IMR-90 (cell line): ENCODE measurements at regions not wholly inside any gene's neighbourhood (a gene's known extent, or its start where the extent isn't known, plus 50 kb on each side); places are given as distances from the start of the nearest gene placed in this dataset.

Source experiments
- ATAC-seq: fragments of 200-7000 bp; cut with Tn5 transposase; 2 replicates; pipeline ENCODE4 v1.9.1; 2020; ENCODE audit warnings: low read depth, mild to moderate bottlenecking, moderate library complexity
- BruUV-seq: library from RNA; stranded (reverse); fragments of 400-500 nt; replicated peaks from 2 replicates; lab custom pipeline; 2021; lab: Mats Ljungman, UMichigan
- CTCF ChIA-PET: fragments of 300-600 bp; formaldehyde crosslinking; extraction: SDS; loops from one replicate; lab custom pipeline; 2021; ENCODE audit warnings: antibody characterized with exemption; lab: Yijun Ruan, JAX
- POLR2A ChIA-PET: fragments of 300-600 bp; sonication (Branson Sonifier 250); formaldehyde crosslinking; loops from one replicate; lab custom pipeline; 2022; ENCODE audit warnings: antibody characterized with exemption; ENCODE audit not compliant: unreplicated experiment; lab: Charles Lee
- DNase-seq: peaks from one replicate; pipeline ENCODE4 v3.0.0; 2013
- H2AFZ ChIP-seq: replicated peaks from 2 replicates; pipeline ENCODE3; 2013; ENCODE audit warnings: low read length, mild to moderate bottlenecking; ENCODE audit not compliant: poor library complexity
- H2AK5ac ChIP-seq: 2 replicates; pipeline ENCODE4 v1.6.1; 2013; ENCODE audit warnings: low read depth, low read length, inconsistent platforms
- H2AK9ac ChIP-seq: replicated peaks from 2 replicates; pipeline ENCODE3; 2013; ENCODE audit warnings: mild to moderate bottlenecking, low read depth, low read length, moderate library complexity; ENCODE audit not compliant: poor library complexity
- H2BK120ac ChIP-seq: 2 replicates; pipeline ENCODE4 v1.6.1; 2013; ENCODE audit warnings: low read depth, low read length, inconsistent platforms
- H2BK15ac ChIP-seq: 3 replicates; pipeline ENCODE4 v1.6.1; 2013; ENCODE audit warnings: low read depth, low read length, inconsistent platforms
- H2BK20ac ChIP-seq: 2 replicates; pipeline ENCODE4 v1.6.1; 2013; ENCODE audit warnings: low read depth, mild to moderate bottlenecking, inconsistent platforms, low read length, moderate library complexity
- H2BK5ac ChIP-seq: 2 replicates; pipeline ENCODE4 v1.6.1; 2013; ENCODE audit warnings: mild to moderate bottlenecking, low read depth, low read length, inconsistent platforms; ENCODE audit not compliant: poor library complexity, severe bottlenecking
- H3K14ac ChIP-seq: replicated peaks from 2 replicates; pipeline ENCODE4 v1.6.1; 2013; ENCODE audit warnings: low read depth, low read length, inconsistent platforms
- H3K18ac ChIP-seq: 2 replicates; pipeline ENCODE4 v1.6.1; 2013; ENCODE audit warnings: low read depth, low read length, control low read depth
- H3K23ac ChIP-seq: 2 replicates; pipeline ENCODE4 v1.6.1; 2013; ENCODE audit warnings: low read depth, low read length, inconsistent platforms
- H3K27ac ChIP-seq: 2 replicates; pipeline ENCODE4 v1.5.1; 2013; ENCODE audit warnings: mild to moderate bottlenecking, control low read depth, low read length; ENCODE audit not compliant: insufficient read depth
- H3K27me3 ChIP-seq: 2 replicates; pipeline ENCODE4 v1.6.1; 2013; ENCODE audit warnings: low read length; ENCODE audit not compliant: control insufficient read depth, insufficient read depth
- H3K36me3 ChIP-seq: 2 replicates; pipeline ENCODE4 v1.6.1; 2013; ENCODE audit warnings: low read length, mixed read lengths; ENCODE audit not compliant: control insufficient read depth, insufficient read depth
- H3K4ac ChIP-seq: 2 replicates; pipeline ENCODE4 v1.6.1; 2013; ENCODE audit warnings: low read depth, low read length, inconsistent platforms
- H3K4me1 ChIP-seq: 2 replicates; pipeline ENCODE4 v1.6.1; 2013; ENCODE audit warnings: low read length, mixed read lengths; ENCODE audit not compliant: control insufficient read depth, insufficient read depth
- H3K4me2 ChIP-seq: 2 replicates; pipeline ENCODE4 v1.6.1; 2013; ENCODE audit warnings: low read depth, mild to moderate bottlenecking, control low read depth, low read length, moderate library complexity
- H3K4me3 ChIP-seq: 2 replicates; pipeline ENCODE4 v1.5.1; 2013; ENCODE audit warnings: low read depth, mild to moderate bottlenecking, control low read depth, low read length, moderate library complexity; ENCODE audit not compliant: insufficient read depth
- H3K56ac ChIP-seq: 2 replicates; pipeline ENCODE4 v1.6.1; 2013; ENCODE audit warnings: low read length, inconsistent platforms; ENCODE audit not compliant: insufficient read depth; ENCODE audit errors: extremely low read depth
- H3K79me1 ChIP-seq, 2 experiments: 2 replicates each; pipeline ENCODE4 v1.6.1; 2013; ENCODE audit warnings: low read length in 2 of 2, inconsistent platforms in 1 of 2, low read depth in 1 of 2
- H3K9ac ChIP-seq: 2 replicates; pipeline ENCODE4 v1.6.1; 2013; ENCODE audit warnings: low read depth, low read length, control low read depth
- H3K9me1 ChIP-seq: 2 replicates; pipeline ENCODE4 v1.6.1; 2013; ENCODE audit warnings: low read length, inconsistent platforms; ENCODE audit not compliant: insufficient read depth
- H3K9me3 ChIP-seq: 2 replicates; pipeline ENCODE4 v1.6.1; 2013; ENCODE audit warnings: low read length; ENCODE audit not compliant: control insufficient read depth, insufficient read depth
- H4K20me1 ChIP-seq: 2 replicates; pipeline ENCODE4 v1.6.1; 2013; ENCODE audit warnings: low read length, inconsistent platforms; ENCODE audit not compliant: insufficient read depth
- H4K5ac ChIP-seq: 2 replicates; pipeline ENCODE4 v1.6.1; 2013; ENCODE audit warnings: mild to moderate bottlenecking, low read depth, low read length, control low read depth
- H4K8ac ChIP-seq, 2 experiments: 2 replicates each; pipeline ENCODE4 v1.6.1; 2013; ENCODE audit warnings: low read depth in 2 of 2, low read length in 2 of 2, control low read depth in 1 of 2, inconsistent platforms in 1 of 2
- H4K91ac ChIP-seq: 2 replicates; pipeline ENCODE4 v1.6.1; 2013; ENCODE audit warnings: low read depth, low read length, inconsistent platforms; ENCODE audit not compliant: insufficient read depth
- BHLHE40 ChIP-seq: fragments of 150-350 bp; IDR thresholded peaks from 2 replicates; pipeline ENCODE4 v1.6.1; 2016; ENCODE audit warnings: mild to moderate bottlenecking, low read depth, low read length
- CEBPB ChIP-seq: IDR thresholded peaks from 2 replicates; pipeline ENCODE4 v1.6.1; 2012; ENCODE audit warnings: low read depth, low read length, improper control_type of control experiment
- CHD1 ChIP-seq: IDR thresholded peaks from 2 replicates; pipeline ENCODE4 v1.6.1; 2012; ENCODE audit warnings: low read depth, low read length, improper control_type of control experiment
- CTCF ChIP-seq: conservative IDR thresholded peaks from 2 replicates; pipeline ENCODE4 v1.5.1; 2012; ENCODE audit warnings: mild to moderate bottlenecking, low read depth, low read length, improper control_type of control experiment
- FOS ChIP-seq: fragments of 150-350 bp; IDR thresholded peaks from 2 replicates; pipeline ENCODE4 v1.6.1; 2016; ENCODE audit warnings: low read depth, low read length
- MAFK ChIP-seq: IDR thresholded peaks from 2 replicates; pipeline ENCODE4 v1.6.1; 2012; ENCODE audit warnings: low read depth, low read length, improper control_type of control experiment
- MAZ ChIP-seq: IDR thresholded peaks from 2 replicates; pipeline ENCODE4 v1.6.1; 2012; ENCODE audit warnings: low read depth, mild to moderate bottlenecking, low read length, improper control_type of control experiment, moderate library complexity, borderline replicate concordance
- NFE2L2 ChIP-seq: fragments of 150-350 bp; IDR thresholded peaks from 2 replicates; pipeline ENCODE4 v1.6.1; 2016; ENCODE audit warnings: low read depth, mild to moderate bottlenecking, low read length
- POLR2A ChIP-seq: IDR thresholded peaks from 2 replicates; pipeline ENCODE4 v1.6.1; 2012; ENCODE audit warnings: mild to moderate bottlenecking, low read depth, low read length
- RAD21 ChIP-seq: IDR thresholded peaks from 2 replicates; pipeline ENCODE4 v1.6.1; 2012; ENCODE audit warnings: low read length, improper control_type of control experiment
- RFX5 ChIP-seq: IDR thresholded peaks from 2 replicates; pipeline ENCODE4 v1.8.0; 2012; ENCODE audit warnings: low read depth, mild to moderate bottlenecking, low read length, moderate library complexity
- SMC3 ChIP-seq: fragments of 150-350 bp; IDR thresholded peaks from 2 replicates; pipeline ENCODE4 v1.6.1; 2016; ENCODE audit warnings: low read depth, mild to moderate bottlenecking, antibody characterized with exemption, low read length, moderate library complexity
- WGBS, 2 experiments: methylation state at CpG; one replicate each; pipeline versions ENCODE4 v1.1.5 to v1.1.7; 2013; ENCODE audit warnings: missing lambda C conversion rate in 2 of 2; ENCODE audit not compliant: insufficient read length in 1 of 2; ENCODE audit errors: extremely low coverage in 2 of 2; 5-methylcytosine and 5-hydroxymethylcytosine counted together
- dilution Hi-C: fragments of 300-500 bp; cut with HindIII; formaldehyde crosslinking; loops from one replicate; pipeline ENCODE4 v1.14.3; 2018; ENCODE audit warnings: low sequenced_read_pairs; ENCODE audit not compliant: unreplicated experiment
- in situ Hi-C: fragments of 300-500 bp; cut with MboI; formaldehyde crosslinking; loops from 3 replicates; pipeline ENCODE4 v1.14.3; 2019; ENCODE audit warnings: low sequenced_read_pairs, inconsistent platforms, mixed read lengths
- intact Hi-C: fragments of 100-400 bp; cut with micrococcal nuclease; formaldehyde crosslinking; loops from 2 replicates; pipeline ENCODE4 v1.10.0; 2022

DNA sequence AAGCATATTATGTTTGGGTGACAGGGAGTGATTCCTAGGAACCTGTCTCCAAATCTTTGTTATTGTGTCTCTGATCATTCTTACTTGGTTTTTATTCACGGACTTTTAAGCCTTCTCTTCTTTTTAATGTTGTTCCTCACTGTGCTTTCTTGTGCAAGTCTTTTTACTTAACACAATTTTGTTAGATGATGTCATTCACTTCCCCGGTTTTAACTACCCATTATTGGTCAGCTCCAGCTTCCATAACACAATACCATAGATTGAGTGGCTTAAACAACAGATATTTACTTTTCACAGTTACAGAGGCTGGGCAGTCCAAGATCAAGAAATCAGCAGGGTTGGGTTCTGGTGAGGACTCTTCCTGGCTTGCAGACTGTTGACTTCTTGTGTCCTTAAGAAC, 436.3 kb upstream of the CBLB start:
- ChIA-PET POLR2A (no interaction called here), CTCF (no interaction called here)
- H3K79me1 ChIP-seq: no peaks in the 10 kb centered on the region
- H3K9me3 ChIP-seq: no peaks in the 10 kb centered on the region
- ATAC-seq (no peak), DNase-seq (peak; percentile 13)
- no peak overlapping the region for H4K91ac ChIP-seq
- no peak overlapping the region for H2AFZ ChIP-seq
- no peak overlapping the region for H2BK120ac ChIP-seq
- no peak overlapping the region for H2BK5ac ChIP-seq
- no peak overlapping the region for H3K18ac ChIP-seq
- TF ChIP-seq MAFK: no peak
- TF ChIP-seq RAD21: no peak
- TF ChIP-seq BHLHE40: no peak
- TF ChIP-seq CHD1: no peak
- no peak for TF ChIP-seq CTCF
- TF ChIP-seq POLR2A: no peak
- no peak for TF ChIP-seq FOS
- no peak for TF ChIP-seq RFX5
- TF ChIP-seq CEBPB: no peak
- TF ChIP-seq NFE2L2: no peak
- no peak for TF ChIP-seq MAZ
- TF ChIP-seq SMC3: no peak
- no peaks in the 10 kb centered on the region for H3K36me3 ChIP-seq
- H2AK9ac ChIP-seq: no peak overlapping the region
- no peak overlapping the region for H2BK15ac ChIP-seq
- dilution Hi-C loops: no loop called here
- H3K27me3 ChIP-seq: no peaks in the 10 kb centered on the region
- no peak overlapping the region for H3K56ac ChIP-seq
- H3K4me1 ChIP-seq: no peaks in the 10 kb centered on the region
- H3K4me2 ChIP-seq: no peak overlapping the region
- no peak overlapping the region for H4K8ac ChIP-seq
- H3K4ac ChIP-seq: no peak overlapping the region
- no peaks in the 10 kb centered on the region for H4K20me1 ChIP-seq
- H3K4me3 ChIP-seq: no peak overlapping the region
- no peak overlapping the region for H4K5ac ChIP-seq
- no peak overlapping the region for H3K14ac ChIP-seq
- WGBS, 2 experiments: no CpG with 5 or more reads among the region's 2 CpGs
- BruUV-seq: no TSS peak
- H3K9ac ChIP-seq: no peak overlapping the region
- no peaks in the 10 kb centered on the region for H3K9me1 ChIP-seq
- H2BK20ac ChIP-seq: no peak overlapping the region
- in situ Hi-C loops: no loop called here
- no peak overlapping the region for H3K27ac ChIP-seq
- intact Hi-C loops: no loop called here
- no peak overlapping the region for H2AK5ac ChIP-seq
- H3K23ac ChIP-seq: no peak overlapping the region
